C4-2B (cell line): ENCODE measurements at regions not wholly inside any gene's neighbourhood (a gene's known extent, or its start where the extent isn't known, plus 50 kb on each side); places are given as distances from the start of the nearest gene placed in this dataset.

Source experiments
- CTCF ChIP-seq: fragments of 450-650 bp; conservative IDR thresholded peaks from 2 replicates; pipeline ENCODE4 v1.5.1; 2017; ENCODE audit warnings: mild to moderate bottlenecking
- ZFX ChIP-seq: fragments of 450-650 bp; IDR thresholded peaks from 2 replicates; pipeline ENCODE4 v1.6.1; 2017

- TF ChIP-seq CTCF (no peak), ZFX (no peak)
Observed at GRCh38 chr5:24265306-24265705, 379.5 kb downstream of the CDH10 start.
